Activated naive CD4-positive, alpha-beta T cell treated with anti-CD3 and anti-CD28 coated beads, Interleukin-2, amount 50 U/mL, for 24 hours (primary cell): ENCODE measurements at regions not wholly inside any gene's neighbourhood (a gene's known extent, or its start where the extent isn't known, plus 50 kb on each side); places are given as distances from the start of the nearest gene placed in this dataset.
A peak's percentile ranks its signal among the peaks of the same experiment; 100 is the strongest.

Experiments used
- H3K27ac Mint-ChIP-seq: one replicate; pipeline ENCODE4 v1.8.0; 2021; ENCODE audit warnings: mild to moderate bottlenecking, mixed read lengths
- H3K27me3 Mint-ChIP-seq: one replicate; pipeline ENCODE4 v1.8.0; 2021; ENCODE audit warnings: mixed read lengths
- H3K36me3 Mint-ChIP-seq: one replicate; pipeline ENCODE4 v1.8.0; 2021; ENCODE audit warnings: mixed read lengths
- H3K4me1 Mint-ChIP-seq: one replicate; pipeline ENCODE4 v1.8.0; 2021; ENCODE audit warnings: mixed read lengths
- H3K4me3 Mint-ChIP-seq: one replicate; pipeline ENCODE4 v1.8.0; 2021; ENCODE audit warnings: mild to moderate bottlenecking, mixed read lengths
- H3K9me3 Mint-ChIP-seq: one replicate; pipeline ENCODE4 v1.8.0; 2021; ENCODE audit warnings: mixed read lengths

GRCh38 chr1:222865718-222866117, 50.9 kb downstream of the DISP1 start:
- peaks cover 4% of the 10 kb centered on the region for H3K36me3 Mint-ChIP-seq
- H3K27ac Mint-ChIP-seq: no peak overlapping the region
- no peaks in the 10 kb centered on the region for H3K27me3 Mint-ChIP-seq
- no peaks in the 10 kb centered on the region for H3K9me3 Mint-ChIP-seq
- H3K4me3 Mint-ChIP-seq: no peak overlapping the region
- peaks cover 7% of the 10 kb centered on the region for H3K4me1 Mint-ChIP-seq

DNA sequence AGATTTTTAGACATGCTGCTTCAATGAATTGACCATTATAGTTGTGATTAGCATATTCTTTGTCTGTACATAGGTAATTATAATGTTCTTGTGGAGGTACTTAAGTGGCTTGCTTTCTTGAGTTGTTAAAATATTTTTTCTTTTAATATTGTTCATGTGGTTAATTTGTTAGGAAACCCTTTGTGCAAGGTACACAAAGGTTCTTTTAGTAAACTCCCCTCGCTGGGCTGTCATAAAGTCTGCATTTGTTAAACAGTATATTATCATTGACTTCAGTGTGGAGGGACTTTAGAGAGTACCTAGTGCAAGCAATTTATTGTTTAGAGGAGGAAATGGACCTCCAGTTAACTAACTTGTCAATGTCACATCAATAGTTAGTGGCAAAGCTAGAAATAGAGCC, 52.5 kb downstream of the DISP1 start:
- H3K4me3 Mint-ChIP-seq: no peak overlapping the region
- peaks cover 4% of the 10 kb centered on the region for H3K36me3 Mint-ChIP-seq
- H3K27me3 Mint-ChIP-seq: no peaks in the 10 kb centered on the region
- no peaks in the 10 kb centered on the region for H3K4me1 Mint-ChIP-seq
- H3K27ac Mint-ChIP-seq: no peak overlapping the region
- H3K9me3 Mint-ChIP-seq: no peaks in the 10 kb centered on the region

DNA sequence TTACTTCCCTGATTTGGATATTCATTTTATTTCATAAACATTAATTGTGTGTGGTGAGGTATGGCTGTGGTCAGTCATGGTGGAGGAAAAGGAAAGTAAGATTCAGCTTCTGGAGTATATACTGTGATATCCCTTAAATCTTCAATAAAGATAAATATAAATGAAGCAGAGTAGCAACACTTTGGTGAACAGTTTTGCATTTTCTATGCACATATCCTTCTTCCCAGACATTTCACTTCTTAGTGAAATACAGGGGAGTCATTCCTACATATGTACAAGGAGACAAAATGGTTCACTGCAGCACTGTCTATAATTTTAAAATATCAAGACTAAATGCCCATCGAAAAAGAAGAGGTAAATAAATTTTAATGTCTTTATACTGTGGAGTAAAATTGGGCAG, 61.3 kb downstream of the DISP1 start:
- Mint-ChIP-seq H3K27ac (no peak overlapping the region), H3K4me1 (peaks cover 51% of the 10 kb centered on the region), H3K9me3 (peaks cover 13% of the 10 kb centered on the region), H3K36me3 (peaks cover 33% of the 10 kb centered on the region), H3K4me3 (no peak overlapping the region), H3K27me3 (no peaks in the 10 kb centered on the region)

DNA sequence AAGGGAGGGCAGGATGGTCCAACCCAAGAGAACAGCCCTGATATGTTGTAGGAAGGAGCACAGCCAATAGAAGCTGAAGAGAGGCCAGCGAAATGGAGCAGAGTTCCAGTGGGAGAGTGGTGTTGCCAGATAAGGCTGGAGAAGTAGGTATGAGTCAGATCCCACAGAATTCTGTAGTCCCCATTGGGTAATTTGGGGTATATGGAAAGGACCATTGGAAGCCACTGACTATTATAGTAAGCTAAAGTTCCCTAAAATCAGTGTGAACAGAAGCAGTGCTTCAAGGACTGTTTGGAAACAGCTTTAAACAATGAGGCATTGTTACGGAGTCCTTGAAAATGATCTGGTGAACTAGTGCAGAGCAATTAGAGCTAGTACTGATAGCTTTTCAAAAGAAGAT, 63.0 kb downstream of the DISP1 start:
- Mint-ChIP-seq H3K36me3 (peaks cover 28% of the 10 kb centered on the region), H3K4me1 (peaks cover 51% of the 10 kb centered on the region), H3K9me3 (peaks cover 13% of the 10 kb centered on the region), H3K27ac (peak overlapping the region; percentile 82), H3K4me3 (no peak overlapping the region), H3K27me3 (no peaks in the 10 kb centered on the region)

GRCh38 chr1:222880587-222880986, 65.7 kb downstream of the DISP1 start:
- Mint-ChIP-seq H3K27ac (peak overlapping the region; percentile 80), H3K36me3 (peaks cover 18% of the 10 kb centered on the region), H3K4me3 (no peak overlapping the region), H3K9me3 (peaks cover 5% of the 10 kb centered on the region), H3K27me3 (no peaks in the 10 kb centered on the region), H3K4me1 (peaks cover 43% of the 10 kb centered on the region)

DNA sequence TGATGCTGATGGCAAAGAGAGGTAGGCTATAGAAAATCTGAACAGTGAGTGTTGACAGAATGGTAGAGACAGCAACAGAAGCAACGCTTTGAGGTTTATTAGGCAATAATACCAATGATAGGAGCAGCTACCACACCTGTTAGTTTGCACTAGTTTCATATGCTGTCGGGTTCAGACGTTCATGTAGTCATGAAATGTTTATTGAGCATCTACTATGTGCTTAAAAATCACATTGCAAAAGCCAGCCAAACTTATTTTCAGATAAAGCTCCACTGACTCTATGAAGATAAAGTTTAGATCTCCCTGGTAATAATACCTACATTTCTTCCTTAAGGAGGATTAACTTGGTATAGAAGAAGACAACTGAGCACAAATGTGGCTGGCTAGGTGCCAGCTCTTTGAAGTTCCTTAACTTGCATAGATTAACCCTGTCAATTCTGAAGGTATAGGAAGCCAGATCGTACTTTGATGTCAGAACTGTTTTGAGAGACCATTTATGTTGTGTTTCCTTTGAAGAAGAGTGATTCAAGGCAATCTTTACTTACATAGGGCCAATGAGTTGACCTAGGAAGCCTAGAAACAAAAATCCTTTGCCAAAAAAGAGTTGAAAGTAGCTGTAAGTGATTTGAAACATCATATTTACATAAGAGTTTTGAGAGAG, 71.5 kb downstream of the DISP1 start:
- H3K4me3 Mint-ChIP-seq: peak overlapping the region; percentile 16
- H3K27ac Mint-ChIP-seq: peak overlapping the region; percentile 77
- peaks cover 13% of the 10 kb centered on the region for H3K36me3 Mint-ChIP-seq
- no peaks in the 10 kb centered on the region for H3K27me3 Mint-ChIP-seq
- peaks cover 4% of the 10 kb centered on the region for H3K9me3 Mint-ChIP-seq
- peaks cover 24% of the 10 kb centered on the region for H3K4me1 Mint-ChIP-seq

DNA sequence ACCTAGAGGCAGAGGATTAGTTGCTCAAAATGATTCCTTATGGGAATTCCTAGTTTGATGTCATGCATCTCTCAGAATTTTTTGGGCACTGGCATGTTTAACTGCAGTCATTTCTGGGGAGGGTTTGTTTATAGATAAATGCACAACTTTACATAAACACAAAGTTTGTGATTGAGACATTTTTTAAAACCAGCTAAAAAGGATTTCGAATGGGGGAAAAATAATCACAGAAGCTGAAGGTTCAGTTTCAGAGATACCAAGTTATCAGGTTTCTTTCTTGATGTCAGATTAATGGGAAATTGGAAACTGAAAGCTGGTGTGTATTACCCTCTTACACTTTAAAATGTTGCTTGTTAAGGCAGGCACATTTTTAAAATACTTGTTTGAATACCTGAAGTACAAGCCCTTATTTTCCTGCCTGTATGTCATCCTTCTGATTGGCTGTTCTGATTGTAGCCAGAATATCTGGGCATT, 72.1 kb downstream of the DISP1 start:
- H3K36me3 Mint-ChIP-seq: peaks cover 13% of the 10 kb centered on the region
- H3K9me3 Mint-ChIP-seq: peaks cover 4% of the 10 kb centered on the region
- H3K27ac Mint-ChIP-seq: peak overlapping the region; percentile 77
- no peaks in the 10 kb centered on the region for H3K27me3 Mint-ChIP-seq
- H3K4me1 Mint-ChIP-seq: peaks cover 24% of the 10 kb centered on the region
- peak overlapping the region; percentile 16 for H3K4me3 Mint-ChIP-seq

DNA sequence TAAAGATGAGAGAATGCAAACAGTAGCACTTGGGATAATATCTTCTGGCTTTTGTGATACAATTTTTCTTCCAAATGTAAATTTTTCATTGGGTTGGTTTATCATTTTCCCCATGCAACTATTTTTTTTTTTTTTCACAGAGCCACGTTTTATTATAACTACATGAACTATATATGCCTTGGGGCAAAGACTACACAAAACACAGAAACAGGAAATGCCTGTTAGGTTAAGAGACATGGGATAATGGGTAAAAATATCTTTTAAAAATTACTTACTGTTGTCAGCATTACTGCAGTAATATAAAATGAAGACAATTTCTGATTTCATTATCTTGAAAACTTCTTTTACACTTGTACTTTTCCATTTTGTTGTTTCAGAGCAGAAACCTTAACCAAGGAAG, 74.6 kb downstream of the DISP1 start:
- peaks cover 4% of the 10 kb centered on the region for H3K9me3 Mint-ChIP-seq
- peaks cover 27% of the 10 kb centered on the region for H3K4me1 Mint-ChIP-seq
- no peak overlapping the region for H3K4me3 Mint-ChIP-seq
- peak overlapping the region; percentile 46 for H3K27ac Mint-ChIP-seq
- H3K36me3 Mint-ChIP-seq: peaks cover 15% of the 10 kb centered on the region
- H3K27me3 Mint-ChIP-seq: no peaks in the 10 kb centered on the region

- Mint-ChIP-seq H3K27ac (no peak overlapping the region), H3K27me3 (no peaks in the 10 kb centered on the region), H3K4me3 (no peak overlapping the region)
These were observed 75.9 kb downstream of the DISP1 start for GRCh38 chr1:222890716-222891115.

GRCh38 chr1:222891578-222891977, 76.7 kb downstream of the DISP1 start:
- H3K9me3 Mint-ChIP-seq: peaks cover under 1% of the 10 kb centered on the region

More at GRCh38 chr1:222890716-222891115, 75.9 kb downstream of the DISP1 start:
- peaks cover 10% of the 10 kb centered on the region for H3K36me3 Mint-ChIP-seq
- H3K9me3 Mint-ChIP-seq: peaks cover 4% of the 10 kb centered on the region
- peaks cover 25% of the 10 kb centered on the region for H3K4me1 Mint-ChIP-seq

GRCh38 chr1:222892137-222892769, 77.4 kb downstream of the DISP1 start:
- H3K36me3 Mint-ChIP-seq: peaks cover 2% of the 10 kb centered on the region
- no peaks in the 10 kb centered on the region for H3K9me3 Mint-ChIP-seq
- no peaks in the 10 kb centered on the region for H3K27me3 Mint-ChIP-seq
- no peak overlapping the region for H3K27ac Mint-ChIP-seq
- H3K4me1 Mint-ChIP-seq: peaks cover 22% of the 10 kb centered on the region
- H3K4me3 Mint-ChIP-seq: no peak overlapping the region

More at GRCh38 chr1:222891578-222891977, 76.7 kb downstream of the DISP1 start:
- peaks cover 5% of the 10 kb centered on the region for H3K36me3 Mint-ChIP-seq
- no peaks in the 10 kb centered on the region for H3K27me3 Mint-ChIP-seq
- H3K4me3 Mint-ChIP-seq: no peak overlapping the region
- H3K27ac Mint-ChIP-seq: no peak overlapping the region
- peaks cover 19% of the 10 kb centered on the region for H3K4me1 Mint-ChIP-seq

GRCh38 chr1:222893255-222893654, 78.4 kb downstream of the DISP1 start:
- Mint-ChIP-seq H3K4me3 (no peak overlapping the region), H3K9me3 (no peaks in the 10 kb centered on the region), H3K27me3 (no peaks in the 10 kb centered on the region), H3K4me1 (peaks cover 28% of the 10 kb centered on the region), H3K36me3 (peaks cover 2% of the 10 kb centered on the region), H3K27ac (no peak overlapping the region)

GRCh38 chr1:222894331-222894730, 79.5 kb downstream of the DISP1 start:
- H3K4me1 Mint-ChIP-seq: peaks cover 27% of the 10 kb centered on the region
- H3K4me3 Mint-ChIP-seq: no peak overlapping the region
- peaks cover 2% of the 10 kb centered on the region for H3K36me3 Mint-ChIP-seq
- no peaks in the 10 kb centered on the region for H3K27me3 Mint-ChIP-seq
- no peak overlapping the region for H3K27ac Mint-ChIP-seq
- no peaks in the 10 kb centered on the region for H3K9me3 Mint-ChIP-seq

DNA sequence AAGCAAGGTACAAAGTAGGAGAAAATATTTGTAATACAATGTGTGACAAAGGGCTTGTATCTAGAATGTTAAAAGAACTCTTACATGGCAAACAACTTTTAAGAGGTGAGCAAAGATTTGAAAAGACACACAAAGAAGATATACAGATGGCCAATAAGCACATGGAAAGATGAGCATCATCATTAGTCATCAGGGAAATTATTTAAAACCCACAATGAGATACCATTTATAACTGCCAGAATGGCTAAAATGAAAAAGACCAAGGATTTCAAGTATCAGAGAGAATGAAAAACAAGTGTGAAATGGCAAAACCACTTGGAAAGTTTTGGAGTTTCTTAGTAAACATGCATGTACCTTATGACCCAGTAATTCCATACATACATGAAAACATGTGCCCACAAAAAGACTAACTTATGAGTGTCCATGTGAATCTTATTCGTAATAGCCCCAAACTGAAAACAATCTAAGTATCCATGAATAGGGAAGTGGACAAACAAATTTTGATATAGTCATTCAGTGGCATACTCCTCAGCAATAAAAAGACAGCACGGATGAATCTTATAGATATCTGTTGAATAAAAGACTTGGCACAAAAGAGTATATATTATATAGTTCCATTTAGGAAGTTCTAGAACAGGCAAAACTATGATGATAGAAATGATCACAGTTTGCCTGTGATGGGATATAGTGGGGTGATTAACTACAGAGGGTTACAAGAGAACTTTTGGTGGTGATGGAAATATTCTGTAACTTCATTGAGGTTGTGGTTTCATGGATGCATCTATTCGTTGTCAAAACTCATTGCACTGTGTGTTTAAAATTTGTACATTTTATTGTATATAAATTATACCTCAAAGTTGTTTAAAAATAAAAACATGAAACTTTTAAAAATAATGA, 82.0 kb downstream of the DISP1 start:
- H3K27ac Mint-ChIP-seq: peak overlapping the region; percentile 98
- peaks cover 8% of the 10 kb centered on the region for H3K9me3 Mint-ChIP-seq
- H3K4me3 Mint-ChIP-seq: peak overlapping the region; percentile 76

GRCh38 chr1:222897527-222898190, 82.8 kb downstream of the DISP1 start:
- peak overlapping the region; percentile 98 for H3K27ac Mint-ChIP-seq
- H3K9me3 Mint-ChIP-seq: peaks cover 8% of the 10 kb centered on the region
- peaks cover 30% of the 10 kb centered on the region for H3K4me1 Mint-ChIP-seq
- no peaks in the 10 kb centered on the region for H3K27me3 Mint-ChIP-seq
- H3K36me3 Mint-ChIP-seq: peaks cover 8% of the 10 kb centered on the region
- H3K4me3 Mint-ChIP-seq: peak overlapping the region; percentile 82

More for the DNA sequence above, 82.0 kb downstream of the DISP1 start:
- Mint-ChIP-seq H3K4me1 (peaks cover 33% of the 10 kb centered on the region), H3K27me3 (no peaks in the 10 kb centered on the region), H3K36me3 (peaks cover 11% of the 10 kb centered on the region)
